MM.1S (cell line): ENCODE measurements at regions not wholly inside any gene's neighbourhood (a gene's known extent, or its start where the extent isn't known, plus 50 kb on each side); places are given as distances from the start of the nearest gene placed in this dataset.

Experiments used
- DNase-seq: peaks from one replicate; pipeline ENCODE4 v3.0.0-alpha.2; 2015
- H2AFZ ChIP-seq: fragments of 300-600 bp; sonication (generic); 2 replicates; pipeline ENCODE4 v1.6.0; 2016; ENCODE audit warnings: antibody characterized with exemption, low read length
- H3F3A ChIP-seq: fragments of 300-600 bp; sonication (generic); 2 replicates; pipeline ENCODE4 v1.6.1; 2016; ENCODE audit warnings: mild to moderate bottlenecking, antibody characterized with exemption, low read length, moderate library complexity, mixed read lengths; ENCODE audit not compliant: insufficient read depth
- H3K27ac ChIP-seq: fragments of 300-600 bp; sonication (generic); 2 replicates; pipeline ENCODE4 v1.5.1; 2016; ENCODE audit warnings: mild to moderate bottlenecking, low read length
- H3K27me3 ChIP-seq: fragments of 300-600 bp; sonication (generic); replicated peaks from 2 replicates; pipeline ENCODE4 v1.6.0; 2016; ENCODE audit warnings: low read length; ENCODE audit not compliant: insufficient read depth
- H3K36me3 ChIP-seq: fragments of 300-600 bp; sonication (generic); replicated peaks from 2 replicates; pipeline ENCODE4 v1.6.1; 2016; ENCODE audit warnings: mild to moderate bottlenecking, low read length, mixed read lengths; ENCODE audit not compliant: insufficient read depth
- H3K4me1 ChIP-seq: fragments of 300-600 bp; sonication (generic); 2 replicates; pipeline ENCODE4 v1.6.1; 2016; ENCODE audit warnings: low read length, mixed read lengths
- H3K4me2 ChIP-seq: fragments of 300-600 bp; sonication (generic); 2 replicates; pipeline ENCODE4 v1.6.0; 2016; ENCODE audit warnings: low read depth, low read length
- H3K4me3 ChIP-seq: fragments of 300-600 bp; sonication (generic); 2 replicates; pipeline ENCODE4 v1.5.1; 2016; ENCODE audit warnings: low read length, mixed read lengths
- H3K79me2 ChIP-seq: fragments of 300-600 bp; sonication (generic); 2 replicates; pipeline ENCODE4 v1.6.1; 2016; ENCODE audit warnings: mixed run types, low read length, mixed read lengths
- H3K9ac ChIP-seq: fragments of 300-600 bp; sonication (generic); 2 replicates; pipeline ENCODE4 v1.6.1; 2016; ENCODE audit warnings: low read length, mixed read lengths
- H3K9me2 ChIP-seq: fragments of 300-600 bp; sonication (generic); replicated peaks from 2 replicates; pipeline ENCODE4 v1.6.1; 2016; ENCODE audit warnings: mild to moderate bottlenecking, low read length, mixed read lengths; ENCODE audit not compliant: insufficient read depth
- H3K9me3 ChIP-seq: fragments of 300-600 bp; sonication (generic); replicated peaks from 2 replicates; pipeline ENCODE4 v1.6.1; 2016; ENCODE audit warnings: mild to moderate bottlenecking, low read length, mixed read lengths; ENCODE audit not compliant: insufficient read depth
- H4K20me1 ChIP-seq: fragments of 300-600 bp; sonication (generic); 2 replicates; pipeline ENCODE4 v1.6.1; 2016; ENCODE audit warnings: mild to moderate bottlenecking, low read length, moderate library complexity, mixed read lengths; ENCODE audit not compliant: insufficient read depth
- EZH2 ChIP-seq: fragments of 300-600 bp; sonication (generic); optimal IDR thresholded peaks from 2 replicates; pipeline ENCODE3; 2017; ENCODE audit warnings: low read depth, mild to moderate bottlenecking, antibody characterized with exemption, low read length, mixed read lengths
- EZH2phosphoT487 ChIP-seq: fragments of 300-600 bp; sonication (generic); IDR thresholded peaks from 2 replicates; pipeline ENCODE4 v1.6.1; 2018; ENCODE audit warnings: antibody characterized with exemption, low read length
- TF ChIP-seq, protein P1 (sequence below): fragments of 300-600 bp; sonication (generic); IDR thresholded peaks from 2 replicates; pipeline ENCODE4 v1.5.1; 2016; ENCODE audit warnings: antibody characterized with exemption, low read length, mixed read lengths

DNA sequence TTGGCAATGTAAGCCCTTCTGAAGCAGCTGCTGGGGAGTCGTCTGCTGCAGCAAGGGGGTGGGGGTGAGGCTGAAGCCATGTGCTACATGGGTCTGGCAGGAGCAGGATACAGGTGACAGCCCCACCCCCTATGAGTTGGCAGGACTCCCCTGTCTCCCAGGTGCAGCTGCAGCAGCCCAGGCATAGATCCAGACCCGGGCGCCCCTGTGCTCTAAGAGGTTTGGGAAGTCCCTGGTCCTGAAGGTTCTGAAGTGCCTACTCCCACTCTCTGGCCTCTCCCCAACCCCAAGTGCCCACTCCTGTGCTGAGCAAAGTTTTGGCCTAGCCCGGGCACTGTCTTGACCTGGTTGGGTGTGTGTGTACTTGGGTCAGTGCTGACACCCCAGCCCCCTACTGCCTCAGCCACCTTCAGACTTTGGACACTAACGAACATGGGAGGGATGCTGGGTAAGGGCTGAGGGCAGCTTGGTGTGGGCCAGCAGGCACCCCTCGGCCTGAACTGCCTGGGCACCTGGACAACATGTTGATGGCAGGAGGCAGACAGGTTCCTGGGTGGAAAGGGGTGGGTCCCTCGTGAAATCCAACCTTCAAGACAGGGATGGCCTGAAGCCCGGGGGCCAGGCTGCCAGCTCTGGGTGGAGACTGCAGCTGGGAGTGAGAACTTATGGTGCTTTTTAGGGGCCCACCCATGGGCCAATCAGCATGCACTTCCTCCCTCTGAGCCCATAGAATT is 54.1 kb upstream of the SLITRK6 start:
- TF ChIP-seq, protein P1, sequence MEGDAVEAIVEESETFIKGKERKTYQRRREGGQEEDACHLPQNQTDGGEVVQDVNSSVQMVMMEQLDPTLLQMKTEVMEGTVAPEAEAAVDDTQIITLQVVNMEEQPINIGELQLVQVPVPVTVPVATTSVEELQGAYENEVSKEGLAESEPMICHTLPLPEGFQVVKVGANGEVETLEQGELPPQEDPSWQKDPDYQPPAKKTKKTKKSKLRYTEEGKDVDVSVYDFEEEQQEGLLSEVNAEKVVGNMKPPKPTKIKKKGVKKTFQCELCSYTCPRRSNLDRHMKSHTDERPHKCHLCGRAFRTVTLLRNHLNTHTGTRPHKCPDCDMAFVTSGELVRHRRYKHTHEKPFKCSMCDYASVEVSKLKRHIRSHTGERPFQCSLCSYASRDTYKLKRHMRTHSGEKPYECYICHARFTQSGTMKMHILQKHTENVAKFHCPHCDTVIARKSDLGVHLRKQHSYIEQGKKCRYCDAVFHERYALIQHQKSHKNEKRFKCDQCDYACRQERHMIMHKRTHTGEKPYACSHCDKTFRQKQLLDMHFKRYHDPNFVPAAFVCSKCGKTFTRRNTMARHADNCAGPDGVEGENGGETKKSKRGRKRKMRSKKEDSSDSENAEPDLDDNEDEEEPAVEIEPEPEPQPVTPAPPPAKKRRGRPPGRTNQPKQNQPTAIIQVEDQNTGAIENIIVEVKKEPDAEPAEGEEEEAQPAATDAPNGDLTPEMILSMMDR, result no peak
- no peak for TF ChIP-seq EZH2phosphoT487
- no peak for TF ChIP-seq EZH2
- Histone ChIP-seq H4K20me1 (no peaks in the 10 kb centered on the region), H3K79me2 (no peaks in the 10 kb centered on the region), H3K9me3 (no peaks in the 10 kb centered on the region), H3K4me2 (no peak overlapping the region), H3F3A (no peaks in the 10 kb centered on the region), H3K4me1 (no peaks in the 10 kb centered on the region), H2AFZ (no peak overlapping the region), H3K9ac (no peak overlapping the region), H3K36me3 (no peaks in the 10 kb centered on the region), H3K4me3 (no peak overlapping the region), H3K27ac (no peak overlapping the region), H3K27me3 (no peaks in the 10 kb centered on the region), H3K9me2 (no peaks in the 10 kb centered on the region)
- DNase-seq, result no peak
